ENCODE measurements at regions not wholly inside any gene's neighbourhood (a gene's known extent, or its start where the extent isn't known, plus 50 kb on each side); places are given as distances from the start of the nearest gene placed in this dataset.

DNA sequence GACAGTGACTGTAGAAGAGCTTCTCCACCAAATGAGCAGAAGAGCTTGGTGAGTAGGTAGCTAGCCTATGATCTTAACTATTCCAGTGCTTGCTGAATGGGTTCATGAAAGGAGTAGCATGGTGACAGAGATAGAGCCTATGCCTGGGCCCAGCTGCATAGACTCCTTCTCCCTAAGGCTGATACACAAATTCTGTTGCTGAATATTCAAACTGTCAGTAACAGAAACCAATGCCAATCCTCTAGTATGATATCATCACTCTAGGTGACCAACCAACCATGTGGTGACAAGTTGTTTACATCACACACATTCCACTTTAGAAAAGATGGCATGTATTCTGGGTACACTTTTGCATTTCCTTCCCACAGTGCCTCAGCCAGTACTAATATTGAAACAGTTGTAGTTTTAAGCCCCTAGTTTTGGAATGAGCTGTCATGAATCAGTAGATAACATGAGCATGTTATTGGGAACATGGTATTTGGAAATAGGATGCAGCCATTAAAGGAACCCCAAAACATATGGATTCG lies 103.4 kb upstream of the GRXCR1 start:
- TF ChIP-seq EZH2 (IDR thresholded peaks at IDR 0.05) (no peak), POLR2AphosphoS5 (IDR thresholded peaks at IDR 0.05; ENCODE audit: borderline replicate concordance, low read depth, low read length) (no peak), FOXP2 (optimal IDR thresholded peaks at IDR 0.05; ENCODE audit: control extremely low read depth, extremely low read length, insufficient read depth) (no peak)
